ENCODE measurements at regions not wholly inside any gene's neighbourhood (a gene's known extent, or its start where the extent isn't known, plus 50 kb on each side); places are given as distances from the start of the nearest gene placed in this dataset.

DNA sequence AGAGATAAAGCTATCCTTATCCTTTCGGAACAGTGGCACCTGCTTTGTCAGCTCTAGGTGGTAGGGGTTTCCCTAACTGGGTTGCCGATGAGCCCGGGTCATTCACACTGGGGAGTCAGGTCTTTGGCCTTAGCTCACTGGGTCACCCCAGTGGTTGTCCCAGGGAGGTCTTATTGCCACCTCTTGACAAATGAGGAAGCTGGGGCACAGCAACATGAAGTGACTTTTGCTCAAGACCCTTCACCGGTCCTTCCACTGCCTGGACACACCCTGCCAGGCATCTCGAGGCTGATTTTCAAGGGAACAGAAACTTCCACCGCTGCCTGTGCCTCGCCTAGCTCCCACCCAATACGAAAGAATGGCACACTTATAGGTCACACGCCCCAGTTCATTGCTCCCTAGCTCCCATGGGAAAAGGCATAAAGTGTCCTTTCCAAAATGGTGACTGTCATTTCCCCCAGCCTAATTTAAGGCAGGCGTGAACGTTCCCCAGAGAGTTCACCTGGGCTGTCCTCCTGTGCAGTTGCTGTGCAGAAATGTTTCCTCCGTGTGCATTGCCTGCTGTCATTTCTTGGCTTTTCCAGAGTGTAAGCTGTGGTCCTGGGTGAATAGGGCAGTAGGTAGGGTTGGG lies 156.1 kb upstream of the CCND2 start:
- H3K79me2 ChIP-seq (ENCODE audit: insufficient read depth, low read length): no peaks in the 10 kb centered on the region
- H3K9me2 ChIP-seq (replicated peaks; ENCODE audit: insufficient read depth, low read length): no peaks in the 10 kb centered on the region
- H3K9me3 ChIP-seq (ENCODE audit: insufficient read depth, low read length): no peaks in the 10 kb centered on the region
- no peak overlapping the region for H2AFZ ChIP-seq (ENCODE audit: low read depth, low read length, severe bottlenecking)
- TF ChIP-seq EZH2phosphoT487 (conservative IDR thresholded peaks at IDR 0.05; ENCODE audit: low read length): no peak
- TF ChIP-seq, protein P1, sequence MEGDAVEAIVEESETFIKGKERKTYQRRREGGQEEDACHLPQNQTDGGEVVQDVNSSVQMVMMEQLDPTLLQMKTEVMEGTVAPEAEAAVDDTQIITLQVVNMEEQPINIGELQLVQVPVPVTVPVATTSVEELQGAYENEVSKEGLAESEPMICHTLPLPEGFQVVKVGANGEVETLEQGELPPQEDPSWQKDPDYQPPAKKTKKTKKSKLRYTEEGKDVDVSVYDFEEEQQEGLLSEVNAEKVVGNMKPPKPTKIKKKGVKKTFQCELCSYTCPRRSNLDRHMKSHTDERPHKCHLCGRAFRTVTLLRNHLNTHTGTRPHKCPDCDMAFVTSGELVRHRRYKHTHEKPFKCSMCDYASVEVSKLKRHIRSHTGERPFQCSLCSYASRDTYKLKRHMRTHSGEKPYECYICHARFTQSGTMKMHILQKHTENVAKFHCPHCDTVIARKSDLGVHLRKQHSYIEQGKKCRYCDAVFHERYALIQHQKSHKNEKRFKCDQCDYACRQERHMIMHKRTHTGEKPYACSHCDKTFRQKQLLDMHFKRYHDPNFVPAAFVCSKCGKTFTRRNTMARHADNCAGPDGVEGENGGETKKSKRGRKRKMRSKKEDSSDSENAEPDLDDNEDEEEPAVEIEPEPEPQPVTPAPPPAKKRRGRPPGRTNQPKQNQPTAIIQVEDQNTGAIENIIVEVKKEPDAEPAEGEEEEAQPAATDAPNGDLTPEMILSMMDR (IDR thresholded peaks at IDR 0.05; ENCODE audit: insufficient read depth, low read length, poor library complexity, severe bottlenecking): no peak
- no peak overlapping the region for H3K4me2 ChIP-seq (ENCODE audit: low read depth, low read length, poor library complexity, severe bottlenecking)
- H3K27me3 ChIP-seq (ENCODE audit: low read length): no peaks in the 10 kb centered on the region
- H3K9ac ChIP-seq (ENCODE audit: low read length): no peak overlapping the region
- no peak overlapping the region for H3K27ac ChIP-seq (ENCODE audit: low read depth, low read length)
- H3K36me3 ChIP-seq (ENCODE audit: low read length): no peaks in the 10 kb centered on the region
- no peak overlapping the region for H3K4me3 ChIP-seq (ENCODE audit: insufficient read depth, low read length, poor library complexity, severe bottlenecking)
- no peaks in the 10 kb centered on the region for H3F3A ChIP-seq (ENCODE audit: insufficient read depth)
- H4K20me1 ChIP-seq (ENCODE audit: low read depth, low read length): no peaks in the 10 kb centered on the region

DNA sequence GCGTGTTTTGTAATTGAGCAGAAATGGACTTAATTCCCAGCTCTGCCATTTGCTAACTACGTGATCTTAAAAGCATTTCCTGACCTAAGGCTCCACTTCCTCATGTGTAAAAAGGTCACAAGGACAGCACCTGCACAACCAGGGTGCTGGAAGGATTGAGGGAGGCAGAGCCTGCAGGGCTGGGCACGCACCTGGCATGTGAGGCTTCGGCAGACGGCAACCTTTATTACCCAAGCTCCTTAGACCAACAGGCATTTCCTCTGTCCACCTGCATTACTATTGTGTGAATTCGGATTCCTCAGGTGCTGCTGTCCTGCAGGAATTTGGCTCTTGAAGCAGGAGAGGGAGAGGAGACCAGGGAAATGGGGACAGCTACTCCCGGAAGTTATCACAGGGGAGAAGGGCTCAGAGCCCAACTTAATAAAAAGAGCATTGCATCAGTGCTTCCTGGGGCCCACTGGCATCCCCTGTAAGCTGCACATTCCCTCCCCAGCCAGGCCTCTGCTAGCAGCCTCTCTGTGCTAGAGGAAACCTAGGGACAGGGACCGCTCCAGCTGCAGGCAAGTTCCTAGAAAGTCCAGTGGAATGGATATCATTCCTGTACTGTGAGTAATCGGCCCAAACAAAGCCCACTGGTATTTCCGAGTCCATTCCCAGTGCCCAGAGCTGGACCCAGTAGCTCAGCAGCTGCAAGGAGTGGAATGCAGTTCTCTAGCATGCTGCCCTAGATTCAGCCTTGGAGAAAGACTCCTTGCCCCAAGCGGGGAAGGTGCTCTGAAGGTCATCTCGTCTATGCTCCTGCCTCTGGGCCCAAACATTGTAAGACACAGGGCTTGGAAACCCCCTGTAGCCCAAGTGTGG lies 157.1 kb upstream of the CCND2 start:
- Histone ChIP-seq H3K27me3 (ENCODE audit: low read length) (no peaks in the 10 kb centered on the region), H3F3A (ENCODE audit: insufficient read depth) (no peaks in the 10 kb centered on the region), H3K27ac (ENCODE audit: low read depth, low read length) (no peak overlapping the region)

GRCh38 chr12:4115570-4115969 lies 158.0 kb upstream of the CCND2 start:
- no peaks in the 10 kb centered on the region for H3K36me3 ChIP-seq (ENCODE audit: low read length)
- no peaks in the 10 kb centered on the region for H3K9me2 ChIP-seq (replicated peaks; ENCODE audit: insufficient read depth, low read length)
- no peaks in the 10 kb centered on the region for H3K79me2 ChIP-seq (ENCODE audit: insufficient read depth, low read length)
- H4K20me1 ChIP-seq (ENCODE audit: low read depth, low read length): no peaks in the 10 kb centered on the region
- H3K4me3 ChIP-seq (ENCODE audit: insufficient read depth, low read length, poor library complexity, severe bottlenecking): no peak overlapping the region
- TF ChIP-seq, protein P1 (IDR thresholded peaks at IDR 0.05; ENCODE audit: insufficient read depth, low read length, poor library complexity, severe bottlenecking): no peak
- no peak for TF ChIP-seq EZH2phosphoT487 (conservative IDR thresholded peaks at IDR 0.05; ENCODE audit: low read length)
- H3K9ac ChIP-seq (ENCODE audit: low read length): no peak overlapping the region
- H2AFZ ChIP-seq (ENCODE audit: low read depth, low read length, severe bottlenecking): no peak overlapping the region
- no peak overlapping the region for H3K27ac ChIP-seq (ENCODE audit: low read depth, low read length)
- no peaks in the 10 kb centered on the region for H3K9me3 ChIP-seq (ENCODE audit: insufficient read depth, low read length)
- no peaks in the 10 kb centered on the region for H3F3A ChIP-seq (ENCODE audit: insufficient read depth)
- H3K27me3 ChIP-seq (ENCODE audit: low read length): no peaks in the 10 kb centered on the region
- H3K4me2 ChIP-seq (ENCODE audit: low read depth, low read length, poor library complexity, severe bottlenecking): no peak overlapping the region

More for the DNA sequence above, 157.1 kb upstream of the CCND2 start:
- no peak for TF ChIP-seq EZH2phosphoT487 (conservative IDR thresholded peaks at IDR 0.05; ENCODE audit: low read length)
- TF ChIP-seq, protein P1 (IDR thresholded peaks at IDR 0.05; ENCODE audit: insufficient read depth, low read length, poor library complexity, severe bottlenecking): no peak
- Histone ChIP-seq H3K4me3 (ENCODE audit: insufficient read depth, low read length, poor library complexity, severe bottlenecking) (no peak overlapping the region), H3K79me2 (ENCODE audit: insufficient read depth, low read length) (no peaks in the 10 kb centered on the region), H3K36me3 (ENCODE audit: low read length) (no peaks in the 10 kb centered on the region), H3K4me2 (ENCODE audit: low read depth, low read length, poor library complexity, severe bottlenecking) (no peak overlapping the region), H3K9ac (ENCODE audit: low read length) (no peak overlapping the region), H4K20me1 (ENCODE audit: low read depth, low read length) (no peaks in the 10 kb centered on the region), H3K9me2 (replicated peaks; ENCODE audit: insufficient read depth, low read length) (no peaks in the 10 kb centered on the region), H2AFZ (ENCODE audit: low read depth, low read length, severe bottlenecking) (no peak overlapping the region), H3K9me3 (ENCODE audit: insufficient read depth, low read length) (no peaks in the 10 kb centered on the region)

Measured in SU-DHL-6 (cell line).